IgD-negative memory B cell (primary cell): ENCODE measurements at regions not wholly inside any gene's neighbourhood (a gene's known extent, or its start where the extent isn't known, plus 50 kb on each side); places are given as distances from the start of the nearest gene placed in this dataset.

ENCODE experiments used
- H3K27ac Mint-ChIP-seq, 3 donors: one replicate each; pipeline ENCODE4 v1.8.0; 2020 to 2022; ENCODE audit warnings: mild to moderate bottlenecking in 3 of 3, mixed read lengths in 3 of 3, moderate library complexity in 1 of 3
- H3K27me3 Mint-ChIP-seq: one replicate; pipeline ENCODE4 v1.8.0; 2021; ENCODE audit warnings: mixed read lengths
- H3K36me3 Mint-ChIP-seq: one replicate; pipeline ENCODE4 v1.8.0; 2020; ENCODE audit warnings: mild to moderate bottlenecking, mixed read lengths
- H3K4me1 Mint-ChIP-seq, 3 donors: one replicate each; pipeline ENCODE4 v1.8.0; 2020 to 2022; ENCODE audit warnings: mixed read lengths in 3 of 3, mild to moderate bottlenecking in 1 of 3
- H3K4me3 Mint-ChIP-seq, 4 donors: one replicate each; pipeline ENCODE4 v1.8.0; 2020 to 2022; ENCODE audit warnings: mild to moderate bottlenecking in 4 of 4, mixed read lengths in 4 of 4, moderate library complexity in 3 of 4
- H3K9me3 Mint-ChIP-seq, 3 donors: one replicate each; pipeline ENCODE4 v1.8.0; 2020 to 2021; ENCODE audit warnings: mixed read lengths in 3 of 3, mild to moderate bottlenecking in 1 of 3

- Mint-ChIP-seq H3K9me3 (no peaks in the 10 kb centered on the region), H3K27me3 (peaks cover 7% of the 10 kb centered on the region), H3K4me1 (peaks cover 14 to 23% (median 21%) of the 10 kb centered on the region in 3 donors), H3K36me3 (peaks cover 6% of the 10 kb centered on the region), H3K27ac (no peak overlapping the region), H3K4me3 (no peak overlapping the region)
Observed at GRCh38 chr3:107992976-107993684, 97.7 kb downstream of the CD47 start.

GRCh38 chr3:107990926-107991325 lies 99.9 kb downstream of the CD47 start:
- no peaks in the 10 kb centered on the region for H3K9me3 Mint-ChIP-seq
- H3K27me3 Mint-ChIP-seq = peaks cover 7% of the 10 kb centered on the region
- H3K4me1 Mint-ChIP-seq = peaks cover 21 to 25% (median 24%) of the 10 kb centered on the region in 3 donors
- H3K27ac Mint-ChIP-seq = no peak overlapping the region
- no peak overlapping the region for H3K4me3 Mint-ChIP-seq
- H3K36me3 Mint-ChIP-seq = peaks cover 2% of the 10 kb centered on the region

- Mint-ChIP-seq H3K36me3 (peaks cover 2% of the 10 kb centered on the region), H3K27me3 (peaks cover 7% of the 10 kb centered on the region), H3K4me1 (peaks cover 23 to 27% (median 26%) of the 10 kb centered on the region in 3 donors), H3K9me3 (no peaks in the 10 kb centered on the region), H3K27ac (no peak overlapping the region), H3K4me3 (no peak overlapping the region)
Observed at GRCh38 chr3:107990433-107990832, 100.4 kb downstream of the CD47 start.

- H3K4me3 Mint-ChIP-seq = peak overlapping the region in 2 of 4 donors; percentile 2 to 58
- peaks cover 26 to 29% (median 29%) of the 10 kb centered on the region in 3 donors for H3K4me1 Mint-ChIP-seq
- peaks cover 7% of the 10 kb centered on the region for H3K27me3 Mint-ChIP-seq
- H3K36me3 Mint-ChIP-seq = peaks cover 2% of the 10 kb centered on the region
- H3K9me3 Mint-ChIP-seq = no peaks in the 10 kb centered on the region
- no peak overlapping the region for H3K27ac Mint-ChIP-seq
Observed at GRCh38 chr3:107989661-107990060, 101.2 kb downstream of the CD47 start.

- peaks cover 2% of the 10 kb centered on the region for H3K36me3 Mint-ChIP-seq
- peaks cover 7% of the 10 kb centered on the region for H3K27me3 Mint-ChIP-seq
- peaks cover 26% of the 10 kb centered on the region in 3 donors for H3K4me1 Mint-ChIP-seq
- peak overlapping the region in 2 of 4 donors; percentile 43 to 80 for H3K4me3 Mint-ChIP-seq
- no peak overlapping the region for H3K27ac Mint-ChIP-seq
- no peaks in the 10 kb centered on the region for H3K9me3 Mint-ChIP-seq
Observed at GRCh38 chr3:107988460-107989175, 102.2 kb downstream of the CD47 start.

- Mint-ChIP-seq H3K4me1 (peaks cover 24 to 26% (median 24%) of the 10 kb centered on the region in 3 donors), H3K4me3 (no peak overlapping the region), H3K9me3 (no peaks in the 10 kb centered on the region), H3K36me3 (peaks cover 1% of the 10 kb centered on the region), H3K27me3 (peaks cover 1% of the 10 kb centered on the region), H3K27ac (peak overlapping the region in 1 of 3 donors; percentile 65)
Observed at GRCh38 chr3:107987036-107987939, 103.5 kb downstream of the CD47 start.

- Mint-ChIP-seq H3K27ac (peak overlapping the region in 1 of 3 donors; percentile 65), H3K4me1 (peaks cover 24 to 26% (median 24%) of the 10 kb centered on the region in 3 donors), H3K9me3 (no peaks in the 10 kb centered on the region), H3K4me3 (no peak overlapping the region), H3K36me3 (no peaks in the 10 kb centered on the region), H3K27me3 (peaks cover 1% of the 10 kb centered on the region)
Observed at GRCh38 chr3:107986505-107986904, 104.3 kb downstream of the CD47 start.

- Mint-ChIP-seq H3K27me3 (peaks cover 1% of the 10 kb centered on the region), H3K4me3 (peak overlapping the region in 1 of 4 donors; percentile 67), H3K4me1 (peaks cover 24 to 26% (median 24%) of the 10 kb centered on the region in 3 donors), H3K27ac (peak overlapping the region in 1 of 3 donors; percentile 78), H3K36me3 (no peaks in the 10 kb centered on the region), H3K9me3 (no peaks in the 10 kb centered on the region)
Observed at GRCh38 chr3:107985496-107985895, 105.3 kb downstream of the CD47 start.

- Mint-ChIP-seq H3K36me3 (no peaks in the 10 kb centered on the region), H3K4me3 (no peak overlapping the region), H3K9me3 (no peaks in the 10 kb centered on the region), H3K4me1 (peaks cover 9 to 12% (median 10%) of the 10 kb centered on the region in 3 donors), H3K27me3 (no peaks in the 10 kb centered on the region), H3K27ac (no peak overlapping the region)
Observed at GRCh38 chr3:107983247-107983646, 107.6 kb downstream of the CD47 start.

- no peaks in the 10 kb centered on the region for H3K9me3 Mint-ChIP-seq
- peak overlapping the region in 1 of 4 donors; percentile 24 for H3K4me3 Mint-ChIP-seq
- peaks cover 7 to 11% (median 7%) of the 10 kb centered on the region in 3 donors for H3K4me1 Mint-ChIP-seq
- H3K27me3 Mint-ChIP-seq = no peaks in the 10 kb centered on the region
- H3K36me3 Mint-ChIP-seq = no peaks in the 10 kb centered on the region
- no peak overlapping the region for H3K27ac Mint-ChIP-seq
Observed at GRCh38 chr3:107982165-107982564, 108.7 kb downstream of the CD47 start.

- H3K4me1 Mint-ChIP-seq = peaks cover 4 to 7% (median 5%) of the 10 kb centered on the region in 3 donors
- peak overlapping the region in 1 of 4 donors; percentile 24 for H3K4me3 Mint-ChIP-seq
- H3K27ac Mint-ChIP-seq = no peak overlapping the region
Observed at GRCh38 chr3:107981471-107982111, 109.2 kb downstream of the CD47 start.

GRCh38 chr3:107979538-107979937 lies 111.3 kb downstream of the CD47 start:
- Mint-ChIP-seq H3K4me3 (no peak overlapping the region), H3K27me3 (no peaks in the 10 kb centered on the region), H3K4me1 (peaks cover 4 to 10% (median 4%) of the 10 kb centered on the region in 3 donors), H3K27ac (no peak overlapping the region), H3K9me3 (no peaks in the 10 kb centered on the region), H3K36me3 (no peaks in the 10 kb centered on the region)

More at GRCh38 chr3:107981471-107982111, 109.2 kb downstream of the CD47 start:
- Mint-ChIP-seq H3K9me3 (no peaks in the 10 kb centered on the region), H3K36me3 (no peaks in the 10 kb centered on the region), H3K27me3 (no peaks in the 10 kb centered on the region)

GRCh38 chr3:107978131-107979055 lies 112.4 kb downstream of the CD47 start:
- Mint-ChIP-seq H3K4me1 (peaks cover 4 to 10% (median 4%) of the 10 kb centered on the region in 3 donors), H3K36me3 (no peaks in the 10 kb centered on the region), H3K27ac (no peak overlapping the region), H3K9me3 (no peaks in the 10 kb centered on the region), H3K4me3 (no peak overlapping the region), H3K27me3 (no peaks in the 10 kb centered on the region)
